IMR-90 (cell line): ENCODE measurements at regions not wholly inside any gene's neighbourhood (a gene's known extent, or its start where the extent isn't known, plus 50 kb on each side); places are given as distances from the start of the nearest gene placed in this dataset.

Experiments used
- ATAC-seq: fragments of 200-7000 bp; cut with Tn5 transposase; 2 replicates; pipeline ENCODE4 v1.9.1; 2020; ENCODE audit warnings: low read depth, mild to moderate bottlenecking, moderate library complexity
- BruUV-seq: library from RNA; stranded (reverse); fragments of 400-500 nt; replicated peaks from 2 replicates; lab custom pipeline; 2021; lab: Mats Ljungman, UMichigan
- CTCF ChIA-PET: fragments of 300-600 bp; formaldehyde crosslinking; extraction: SDS; loops from one replicate; lab custom pipeline; 2021; ENCODE audit warnings: antibody characterized with exemption; lab: Yijun Ruan, JAX
- POLR2A ChIA-PET: fragments of 300-600 bp; sonication (Branson Sonifier 250); formaldehyde crosslinking; loops from one replicate; lab custom pipeline; 2022; ENCODE audit warnings: antibody characterized with exemption; ENCODE audit not compliant: unreplicated experiment; lab: Charles Lee
- DNase-seq: peaks from one replicate; pipeline ENCODE4 v3.0.0; 2013
- H2AFZ ChIP-seq: replicated peaks from 2 replicates; pipeline ENCODE3; 2013; ENCODE audit warnings: low read length, mild to moderate bottlenecking; ENCODE audit not compliant: poor library complexity
- H2AK5ac ChIP-seq: 2 replicates; pipeline ENCODE4 v1.6.1; 2013; ENCODE audit warnings: low read depth, low read length, inconsistent platforms
- H2AK9ac ChIP-seq: replicated peaks from 2 replicates; pipeline ENCODE3; 2013; ENCODE audit warnings: mild to moderate bottlenecking, low read depth, low read length, moderate library complexity; ENCODE audit not compliant: poor library complexity
- H2BK120ac ChIP-seq: 2 replicates; pipeline ENCODE4 v1.6.1; 2013; ENCODE audit warnings: low read depth, low read length, inconsistent platforms
- H2BK15ac ChIP-seq: 3 replicates; pipeline ENCODE4 v1.6.1; 2013; ENCODE audit warnings: low read depth, low read length, inconsistent platforms
- H2BK20ac ChIP-seq: 2 replicates; pipeline ENCODE4 v1.6.1; 2013; ENCODE audit warnings: low read depth, mild to moderate bottlenecking, inconsistent platforms, low read length, moderate library complexity
- H2BK5ac ChIP-seq: 2 replicates; pipeline ENCODE4 v1.6.1; 2013; ENCODE audit warnings: mild to moderate bottlenecking, low read depth, low read length, inconsistent platforms; ENCODE audit not compliant: poor library complexity, severe bottlenecking
- H3K14ac ChIP-seq: replicated peaks from 2 replicates; pipeline ENCODE4 v1.6.1; 2013; ENCODE audit warnings: low read depth, low read length, inconsistent platforms
- H3K18ac ChIP-seq: 2 replicates; pipeline ENCODE4 v1.6.1; 2013; ENCODE audit warnings: low read depth, low read length, control low read depth
- H3K23ac ChIP-seq: 2 replicates; pipeline ENCODE4 v1.6.1; 2013; ENCODE audit warnings: low read depth, low read length, inconsistent platforms
- H3K27ac ChIP-seq: 2 replicates; pipeline ENCODE4 v1.5.1; 2013; ENCODE audit warnings: mild to moderate bottlenecking, control low read depth, low read length; ENCODE audit not compliant: insufficient read depth
- H3K27me3 ChIP-seq: 2 replicates; pipeline ENCODE4 v1.6.1; 2013; ENCODE audit warnings: low read length; ENCODE audit not compliant: control insufficient read depth, insufficient read depth
- H3K36me3 ChIP-seq: 2 replicates; pipeline ENCODE4 v1.6.1; 2013; ENCODE audit warnings: low read length, mixed read lengths; ENCODE audit not compliant: control insufficient read depth, insufficient read depth
- H3K4ac ChIP-seq: 2 replicates; pipeline ENCODE4 v1.6.1; 2013; ENCODE audit warnings: low read depth, low read length, inconsistent platforms
- H3K4me1 ChIP-seq: 2 replicates; pipeline ENCODE4 v1.6.1; 2013; ENCODE audit warnings: low read length, mixed read lengths; ENCODE audit not compliant: control insufficient read depth, insufficient read depth
- H3K4me2 ChIP-seq: 2 replicates; pipeline ENCODE4 v1.6.1; 2013; ENCODE audit warnings: low read depth, mild to moderate bottlenecking, control low read depth, low read length, moderate library complexity
- H3K4me3 ChIP-seq: 2 replicates; pipeline ENCODE4 v1.5.1; 2013; ENCODE audit warnings: low read depth, mild to moderate bottlenecking, control low read depth, low read length, moderate library complexity; ENCODE audit not compliant: insufficient read depth
- H3K56ac ChIP-seq: 2 replicates; pipeline ENCODE4 v1.6.1; 2013; ENCODE audit warnings: low read length, inconsistent platforms; ENCODE audit not compliant: insufficient read depth; ENCODE audit errors: extremely low read depth
- H3K79me1 ChIP-seq, 2 experiments: 2 replicates each; pipeline ENCODE4 v1.6.1; 2013; ENCODE audit warnings: low read length in 2 of 2, inconsistent platforms in 1 of 2, low read depth in 1 of 2
- H3K9ac ChIP-seq: 2 replicates; pipeline ENCODE4 v1.6.1; 2013; ENCODE audit warnings: low read depth, low read length, control low read depth
- H3K9me1 ChIP-seq: 2 replicates; pipeline ENCODE4 v1.6.1; 2013; ENCODE audit warnings: low read length, inconsistent platforms; ENCODE audit not compliant: insufficient read depth
- H3K9me3 ChIP-seq: 2 replicates; pipeline ENCODE4 v1.6.1; 2013; ENCODE audit warnings: low read length; ENCODE audit not compliant: control insufficient read depth, insufficient read depth
- H4K20me1 ChIP-seq: 2 replicates; pipeline ENCODE4 v1.6.1; 2013; ENCODE audit warnings: low read length, inconsistent platforms; ENCODE audit not compliant: insufficient read depth
- H4K5ac ChIP-seq: 2 replicates; pipeline ENCODE4 v1.6.1; 2013; ENCODE audit warnings: mild to moderate bottlenecking, low read depth, low read length, control low read depth
- H4K8ac ChIP-seq, 2 experiments: 2 replicates each; pipeline ENCODE4 v1.6.1; 2013; ENCODE audit warnings: low read depth in 2 of 2, low read length in 2 of 2, control low read depth in 1 of 2, inconsistent platforms in 1 of 2
- H4K91ac ChIP-seq: 2 replicates; pipeline ENCODE4 v1.6.1; 2013; ENCODE audit warnings: low read depth, low read length, inconsistent platforms; ENCODE audit not compliant: insufficient read depth
- BHLHE40 ChIP-seq: fragments of 150-350 bp; IDR thresholded peaks from 2 replicates; pipeline ENCODE4 v1.6.1; 2016; ENCODE audit warnings: mild to moderate bottlenecking, low read depth, low read length
- CEBPB ChIP-seq: IDR thresholded peaks from 2 replicates; pipeline ENCODE4 v1.6.1; 2012; ENCODE audit warnings: low read depth, low read length, improper control_type of control experiment
- CHD1 ChIP-seq: IDR thresholded peaks from 2 replicates; pipeline ENCODE4 v1.6.1; 2012; ENCODE audit warnings: low read depth, low read length, improper control_type of control experiment
- CTCF ChIP-seq: conservative IDR thresholded peaks from 2 replicates; pipeline ENCODE4 v1.5.1; 2012; ENCODE audit warnings: mild to moderate bottlenecking, low read depth, low read length, improper control_type of control experiment
- ELK1 ChIP-seq: fragments of 150-350 bp; IDR thresholded peaks from 2 replicates; pipeline ENCODE4 v1.6.1; 2016; ENCODE audit warnings: low read depth, mild to moderate bottlenecking, low read length, moderate library complexity, borderline replicate concordance
- FOS ChIP-seq: fragments of 150-350 bp; IDR thresholded peaks from 2 replicates; pipeline ENCODE4 v1.6.1; 2016; ENCODE audit warnings: low read depth, low read length
- MAFK ChIP-seq: IDR thresholded peaks from 2 replicates; pipeline ENCODE4 v1.6.1; 2012; ENCODE audit warnings: low read depth, low read length, improper control_type of control experiment
- MAZ ChIP-seq: IDR thresholded peaks from 2 replicates; pipeline ENCODE4 v1.6.1; 2012; ENCODE audit warnings: low read depth, mild to moderate bottlenecking, low read length, improper control_type of control experiment, moderate library complexity, borderline replicate concordance
- MXI1 ChIP-seq: IDR thresholded peaks from 2 replicates; pipeline ENCODE4 v1.6.1; 2012; ENCODE audit warnings: low read depth, mild to moderate bottlenecking, low read length, moderate library complexity, borderline replicate concordance
- NFE2L2 ChIP-seq: fragments of 150-350 bp; IDR thresholded peaks from 2 replicates; pipeline ENCODE4 v1.6.1; 2016; ENCODE audit warnings: low read depth, mild to moderate bottlenecking, low read length
- POLR2A ChIP-seq: IDR thresholded peaks from 2 replicates; pipeline ENCODE4 v1.6.1; 2012; ENCODE audit warnings: mild to moderate bottlenecking, low read depth, low read length
- RAD21 ChIP-seq: IDR thresholded peaks from 2 replicates; pipeline ENCODE4 v1.6.1; 2012; ENCODE audit warnings: low read length, improper control_type of control experiment
- RCOR1 ChIP-seq: IDR thresholded peaks from 2 replicates; pipeline ENCODE4 v1.6.1; 2012; ENCODE audit warnings: mild to moderate bottlenecking, low read length, improper control_type of control experiment; ENCODE audit not compliant: insufficient replicate concordance
- SMC3 ChIP-seq: fragments of 150-350 bp; IDR thresholded peaks from 2 replicates; pipeline ENCODE4 v1.6.1; 2016; ENCODE audit warnings: low read depth, mild to moderate bottlenecking, antibody characterized with exemption, low read length, moderate library complexity
- USF2 ChIP-seq: fragments of 150-350 bp; IDR thresholded peaks from 2 replicates; pipeline ENCODE4 v1.6.1; 2017; ENCODE audit warnings: mild to moderate bottlenecking, antibody characterized with exemption, low read length, low read depth
- WGBS, 2 experiments: methylation state at CpG; one replicate each; pipeline versions ENCODE4 v1.1.5 to v1.1.7; 2013; ENCODE audit warnings: missing lambda C conversion rate in 2 of 2; ENCODE audit not compliant: insufficient read length in 1 of 2; ENCODE audit errors: extremely low coverage in 2 of 2; 5-methylcytosine and 5-hydroxymethylcytosine counted together
- dilution Hi-C: fragments of 300-500 bp; cut with HindIII; formaldehyde crosslinking; loops from one replicate; pipeline ENCODE4 v1.14.3; 2018; ENCODE audit warnings: low sequenced_read_pairs; ENCODE audit not compliant: unreplicated experiment
- in situ Hi-C: fragments of 300-500 bp; cut with MboI; formaldehyde crosslinking; loops from 3 replicates; pipeline ENCODE4 v1.14.3; 2019; ENCODE audit warnings: low sequenced_read_pairs, inconsistent platforms, mixed read lengths
- intact Hi-C: fragments of 100-400 bp; cut with micrococcal nuclease; formaldehyde crosslinking; loops from 2 replicates; pipeline ENCODE4 v1.10.0; 2022

GRCh38 chr19:30710721-30711120 is 338.5 kb downstream of the ZNF536 start:
- H3K9ac ChIP-seq = no peak overlapping the region
- peaks cover 4% of the 10 kb centered on the region for H3K27me3 ChIP-seq
- no peak overlapping the region for H3K18ac ChIP-seq
- CTCF ChIA-PET = no interaction called here
- H3K79me1 ChIP-seq = no peaks in the 10 kb centered on the region
- 72% methylated on average over 7 of the region's 12 CpGs; no CpG with 5 or more reads in 1 of the 2 experiments for WGBS, 2 experiments
- H3K4me1 ChIP-seq = no peaks in the 10 kb centered on the region
- no peak overlapping the region for H3K4me2 ChIP-seq
- in situ Hi-C loops = no loop called here
- no peak overlapping the region for H3K23ac ChIP-seq
- DNase-seq = no peak
- no peak overlapping the region for H3K14ac ChIP-seq
- dilution Hi-C loops = no loop called here
- TF ChIP-seq CHD1 (no peak), MXI1 (no peak), SMC3 (no peak), USF2 (no peak), ELK1 (no peak), NFE2L2 (no peak), RCOR1 (no peak), RAD21 (no peak), FOS (no peak), MAFK (no peak), POLR2A (no peak), CTCF (no peak), CEBPB (no peak), BHLHE40 (no peak), MAZ (no peak)
- no peak overlapping the region for H2AFZ ChIP-seq
- H4K20me1 ChIP-seq = no peaks in the 10 kb centered on the region
- H2BK120ac ChIP-seq = no peak overlapping the region
- no peak overlapping the region for H4K91ac ChIP-seq
- no peak overlapping the region for H2AK5ac ChIP-seq
- no peak overlapping the region for H3K27ac ChIP-seq
- H3K4me3 ChIP-seq = no peak overlapping the region
- no peak overlapping the region for H3K56ac ChIP-seq
- H2AK9ac ChIP-seq = no peak overlapping the region
- intact Hi-C loops = no loop called here
- no peak overlapping the region for H3K4ac ChIP-seq
- POLR2A ChIA-PET = no interaction called here
- H3K36me3 ChIP-seq = no peaks in the 10 kb centered on the region
- H2BK5ac ChIP-seq = no peak overlapping the region
- H4K5ac ChIP-seq = no peak overlapping the region
- no peak overlapping the region for H4K8ac ChIP-seq
- BruUV-seq = no TSS peak
- no peaks in the 10 kb centered on the region for H3K9me1 ChIP-seq
- no peak for ATAC-seq
- no peak overlapping the region for H2BK15ac ChIP-seq
- no peak overlapping the region for H2BK20ac ChIP-seq
- no peaks in the 10 kb centered on the region for H3K9me3 ChIP-seq
